GM21786 (cell line): ENCODE measurements at regions not wholly inside any gene's neighbourhood (a gene's known extent, or its start where the extent isn't known, plus 50 kb on each side); places are given as distances from the start of the nearest gene placed in this dataset.
"Not testable (repeated sequence)": the region's sequence is repeated elsewhere in the genome, so short reads cannot be mapped to it uniquely, and the experiment has no call there.

Source experiments
- ATAC-seq: cut with Tn5 transposase; IDR thresholded peaks from one replicate; pipeline ENCODE4 v1.9.1; 2021; ENCODE audit not compliant: unreplicated experiment

- no peak for ATAC-seq
Observed at GRCh38 chr6:8819446-8819845, 384.1 kb upstream of the SLC35B3 start.

- ATAC-seq = no peak
Observed at GRCh38 chr6:8814440-8815000, 379.2 kb upstream of the SLC35B3 start.

- ATAC-seq = no peak
Observed at GRCh38 chr6:8810325-8810724, 375.0 kb upstream of the SLC35B3 start.

- no peak for ATAC-seq
Observed at GRCh38 chr6:8809662-8810061, 374.3 kb upstream of the SLC35B3 start.

GRCh38 chr6:8803181-8803760 is 367.9 kb upstream of the SLC35B3 start:
- no peak for ATAC-seq

- ATAC-seq = not testable (repeated sequence)
Observed at GRCh38 chr6:8802397-8802796, 367.1 kb upstream of the SLC35B3 start.

GRCh38 chr6:8794420-8794819 is 359.1 kb upstream of the SLC35B3 start:
- no peak for ATAC-seq

- ATAC-seq = no peak
Observed at GRCh38 chr6:8789878-8790277, 354.5 kb upstream of the SLC35B3 start.

GRCh38 chr6:8785223-8785622 is 349.9 kb upstream of the SLC35B3 start:
- no peak for ATAC-seq

- ATAC-seq = no peak
Observed at GRCh38 chr6:8783191-8783590, 347.8 kb upstream of the SLC35B3 start.

- ATAC-seq = no peak
Observed at GRCh38 chr6:8780653-8781052, 345.3 kb upstream of the SLC35B3 start.

- no peak for ATAC-seq
Observed at GRCh38 chr6:8764733-8765132, 329.4 kb upstream of the SLC35B3 start.

- ATAC-seq = no peak
Observed at GRCh38 chr6:8760951-8761350, 325.6 kb upstream of the SLC35B3 start.

GRCh38 chr6:8758412-8758811 is 323.1 kb upstream of the SLC35B3 start:
- ATAC-seq = no peak

- no peak for ATAC-seq
Observed at GRCh38 chr6:8750627-8751026, 315.3 kb upstream of the SLC35B3 start.

- ATAC-seq = no peak
Observed at GRCh38 chr6:8749465-8749864, 314.1 kb upstream of the SLC35B3 start.

- peak; percentile 78 for ATAC-seq
Observed at GRCh38 chr6:8743170-8743745, 307.9 kb upstream of the SLC35B3 start.

GRCh38 chr6:8739454-8739853 is 304.1 kb upstream of the SLC35B3 start:
- ATAC-seq = no peak

GRCh38 chr6:8738951-8739350 is 303.6 kb upstream of the SLC35B3 start:
- no peak for ATAC-seq

- ATAC-seq = no peak
Observed at GRCh38 chr6:8736156-8736895, 301.0 kb upstream of the SLC35B3 start.

- ATAC-seq = no peak
Observed at GRCh38 chr6:8733879-8734278, 298.5 kb upstream of the SLC35B3 start.

- ATAC-seq = peak; percentile 55
Observed at GRCh38 chr6:8731874-8732273, 296.5 kb upstream of the SLC35B3 start.
